Activated CD4-positive, CD25-positive, alpha-beta regulatory T cell (primary cell): ENCODE measurements at regions not wholly inside any gene's neighbourhood (a gene's known extent, or its start where the extent isn't known, plus 50 kb on each side); places are given as distances from the start of the nearest gene placed in this dataset.
"Not testable (repeated sequence)": the region's sequence is repeated elsewhere in the genome, so short reads cannot be mapped to it uniquely, and the experiment has no call there.

Source experiments
- DNase-seq, 4 experiments: peaks; one replicate each; lab custom pipeline; 2025; lab: John Stamatoyannopoulos, UW

DNA sequence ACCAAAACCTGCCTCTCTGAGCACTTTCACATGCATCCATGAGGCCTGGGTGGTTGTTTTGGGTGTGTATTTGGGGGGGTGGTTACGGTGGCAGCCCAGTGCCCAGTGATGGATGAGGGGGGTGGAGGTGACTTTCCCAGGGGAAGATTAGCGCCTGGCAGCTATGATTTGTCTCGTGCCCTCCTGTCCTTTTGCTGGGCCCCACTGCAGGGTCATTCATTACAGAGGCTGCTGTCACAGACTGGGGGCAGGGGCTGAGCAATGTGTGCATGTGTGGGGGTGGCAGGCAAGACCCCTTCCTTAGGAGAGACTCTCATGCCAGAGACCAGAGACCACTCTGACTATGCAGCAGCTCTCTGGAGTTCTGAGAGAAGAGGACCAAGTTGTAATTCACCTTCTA is 93.7 kb downstream of the MRM1 start:
- no peak for DNase-seq

DNA sequence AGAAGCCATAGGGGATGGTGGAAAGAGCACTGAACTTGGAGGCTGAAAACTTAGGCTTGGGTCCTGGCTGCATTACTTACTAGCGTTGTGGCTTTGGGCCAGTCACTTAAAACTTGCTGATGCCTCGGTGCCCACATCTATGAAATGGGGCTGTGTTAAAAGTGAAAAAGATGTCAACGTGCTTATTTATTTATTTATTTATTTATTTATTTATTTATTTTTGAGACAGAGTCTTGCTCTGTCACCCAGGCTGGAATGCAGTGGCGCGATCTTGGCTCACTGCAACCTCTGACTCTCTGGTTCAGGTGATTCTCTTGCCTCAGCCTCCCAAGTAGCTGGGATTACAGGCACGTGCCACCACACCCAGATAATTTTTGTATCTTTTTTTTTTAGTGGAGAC is 94.3 kb downstream of the MRM1 start:
- not testable (repeated sequence) for DNase-seq

DNA sequence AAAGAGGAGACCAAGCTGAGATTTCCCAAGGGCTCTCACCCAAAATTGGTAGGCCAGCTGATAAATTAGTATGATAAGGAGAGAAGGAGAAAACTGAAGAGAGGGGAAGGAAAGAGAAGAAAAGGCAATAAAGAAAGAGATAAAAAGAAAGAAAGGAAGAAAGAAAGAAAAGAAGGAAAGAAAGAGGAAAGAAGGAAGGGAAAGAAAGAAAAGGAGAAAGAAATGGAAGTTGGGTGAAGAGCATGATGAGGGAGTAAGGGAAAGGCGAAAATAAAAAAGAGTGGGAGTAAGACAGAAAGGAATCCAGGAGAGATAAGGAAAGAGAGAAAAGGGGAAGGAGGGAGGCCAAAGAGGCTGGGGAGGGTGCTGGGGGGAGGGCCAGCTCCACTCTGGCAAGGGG is 95.4 kb downstream of the MRM1 start:
- DNase-seq, result no peak

DNA sequence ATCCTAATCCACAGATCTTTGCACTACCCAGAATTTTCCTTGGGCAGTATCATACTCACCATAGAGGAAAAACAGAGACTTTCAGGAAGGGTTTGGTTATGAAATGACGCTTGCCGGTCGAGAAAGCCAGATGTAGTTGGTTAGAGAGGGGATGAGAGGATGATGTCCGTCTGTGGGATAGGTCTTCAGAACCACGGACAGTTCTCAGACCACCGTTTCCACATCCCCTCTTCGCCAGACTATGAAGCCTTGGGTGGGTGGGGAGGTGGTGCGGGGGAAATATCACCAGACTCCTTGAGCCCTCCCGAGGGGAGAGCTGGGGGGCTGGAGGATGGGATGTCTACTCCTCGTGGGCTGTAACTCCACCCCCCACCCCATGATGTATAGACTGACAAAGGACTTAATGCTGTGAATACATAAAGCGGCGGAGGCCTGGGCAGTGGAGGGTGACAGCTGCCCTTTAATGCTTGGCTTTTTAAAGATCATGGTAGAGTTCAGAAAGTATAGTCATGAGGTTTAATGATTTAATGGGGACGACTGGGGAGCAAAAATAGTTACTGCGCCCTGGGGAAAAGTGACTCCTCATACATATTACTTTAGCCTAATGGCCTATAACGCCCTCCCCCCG is 96.6 kb downstream of the MRM1 start:
- DNase-seq, result no peak

DNA sequence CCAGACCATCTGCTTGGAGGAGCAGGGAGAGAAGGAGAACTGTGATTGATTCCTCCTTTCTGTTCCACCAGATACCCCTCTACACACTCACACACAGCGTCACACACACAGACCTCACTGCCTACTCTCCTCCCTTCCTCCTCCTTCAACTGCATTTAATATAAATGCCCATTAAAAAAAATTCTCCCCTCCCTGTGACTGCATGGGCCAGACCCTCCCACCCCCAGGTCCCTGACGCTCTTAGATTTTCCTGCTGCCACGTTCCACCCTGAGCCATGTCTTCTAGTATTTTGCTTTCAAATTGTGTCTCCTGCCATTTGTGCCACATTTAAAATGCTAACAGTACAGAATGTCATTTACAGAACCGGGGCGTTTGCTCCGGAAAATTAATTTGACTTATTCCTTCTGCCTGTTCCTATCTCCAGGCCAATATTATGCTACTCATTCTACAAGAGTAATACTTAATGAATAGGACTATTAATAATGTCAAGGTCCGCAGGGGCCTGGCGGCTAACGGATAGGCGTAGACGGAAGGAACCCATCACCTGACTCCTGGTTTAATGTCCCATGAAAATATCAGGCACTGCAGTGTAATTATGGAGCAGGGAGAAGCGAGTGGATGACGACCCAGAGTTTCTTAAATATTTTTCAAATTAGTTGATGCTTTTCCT is 100.2 kb downstream of the MRM1 start:
- no peak for DNase-seq

DNA sequence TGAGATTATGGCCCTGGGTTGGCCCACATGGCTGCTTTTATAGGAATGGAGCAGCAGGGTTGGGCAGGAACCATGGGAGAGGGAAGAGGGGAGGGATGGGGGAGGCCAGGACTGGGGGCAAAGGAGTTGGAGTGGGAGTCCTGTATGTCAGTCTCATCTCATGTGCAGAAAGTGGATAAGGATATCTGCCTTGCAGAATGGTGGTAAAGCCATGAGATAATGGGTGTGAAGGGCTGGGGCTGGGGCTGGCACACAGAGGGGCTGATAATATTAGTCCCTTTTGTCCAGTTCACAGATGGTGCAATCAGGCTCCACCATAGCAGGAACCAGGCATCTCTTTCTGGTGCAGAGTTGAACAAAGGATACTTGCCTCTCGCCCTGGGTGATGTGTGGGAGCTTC is 101.3 kb downstream of the MRM1 start:
- no peak for DNase-seq

DNA sequence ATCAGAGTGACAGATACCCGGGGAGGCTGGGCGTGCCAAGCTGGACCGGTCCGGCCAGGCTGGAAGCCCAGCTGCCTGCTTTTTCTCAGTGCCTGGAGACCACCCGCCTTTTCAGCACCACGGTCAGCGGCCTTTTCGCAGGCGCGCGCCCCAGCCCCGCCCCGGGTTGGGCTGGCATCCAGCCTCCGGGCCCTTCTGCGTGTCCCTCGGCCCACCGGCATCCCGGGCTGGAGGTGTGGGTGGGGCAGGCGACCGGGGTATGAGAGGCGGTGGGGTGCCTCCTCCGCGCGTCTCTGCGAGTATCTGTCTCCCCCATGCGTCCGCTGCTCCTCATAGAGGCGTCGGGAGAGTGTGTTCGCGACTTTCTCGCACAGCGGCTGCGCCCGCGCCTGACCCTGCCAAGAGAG is 102.5 kb downstream of the MRM1 start:
- DNase-seq, result peak in 3 of 4 experiments; percentile 7 to 20 (median 11)

DNA sequence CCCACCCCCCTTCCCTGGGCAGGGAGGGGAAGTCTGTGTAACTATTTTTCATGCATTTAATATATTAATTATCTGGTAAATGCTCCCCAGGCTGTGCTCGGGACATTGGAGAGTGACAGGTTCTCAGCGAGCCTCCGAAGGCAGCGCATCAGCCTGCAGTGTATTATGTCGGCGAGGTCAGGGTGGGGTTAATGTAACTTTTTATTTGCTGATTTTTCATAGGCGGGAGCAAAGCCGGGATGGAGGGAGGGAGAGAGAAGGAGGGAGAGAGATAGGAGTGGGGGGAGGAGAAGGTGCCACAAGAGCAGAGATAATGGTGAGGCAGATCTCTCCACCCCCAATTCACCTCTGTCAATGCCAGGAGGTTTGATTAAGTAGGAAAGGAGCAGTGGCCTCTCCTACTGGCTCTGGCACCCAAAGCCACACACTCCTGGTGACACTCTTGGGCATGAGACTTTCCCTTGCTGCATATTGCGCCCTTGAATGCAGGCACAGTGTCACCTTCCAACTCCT is 104.0 kb downstream of the MRM1 start:
- no peak for DNase-seq

DNA sequence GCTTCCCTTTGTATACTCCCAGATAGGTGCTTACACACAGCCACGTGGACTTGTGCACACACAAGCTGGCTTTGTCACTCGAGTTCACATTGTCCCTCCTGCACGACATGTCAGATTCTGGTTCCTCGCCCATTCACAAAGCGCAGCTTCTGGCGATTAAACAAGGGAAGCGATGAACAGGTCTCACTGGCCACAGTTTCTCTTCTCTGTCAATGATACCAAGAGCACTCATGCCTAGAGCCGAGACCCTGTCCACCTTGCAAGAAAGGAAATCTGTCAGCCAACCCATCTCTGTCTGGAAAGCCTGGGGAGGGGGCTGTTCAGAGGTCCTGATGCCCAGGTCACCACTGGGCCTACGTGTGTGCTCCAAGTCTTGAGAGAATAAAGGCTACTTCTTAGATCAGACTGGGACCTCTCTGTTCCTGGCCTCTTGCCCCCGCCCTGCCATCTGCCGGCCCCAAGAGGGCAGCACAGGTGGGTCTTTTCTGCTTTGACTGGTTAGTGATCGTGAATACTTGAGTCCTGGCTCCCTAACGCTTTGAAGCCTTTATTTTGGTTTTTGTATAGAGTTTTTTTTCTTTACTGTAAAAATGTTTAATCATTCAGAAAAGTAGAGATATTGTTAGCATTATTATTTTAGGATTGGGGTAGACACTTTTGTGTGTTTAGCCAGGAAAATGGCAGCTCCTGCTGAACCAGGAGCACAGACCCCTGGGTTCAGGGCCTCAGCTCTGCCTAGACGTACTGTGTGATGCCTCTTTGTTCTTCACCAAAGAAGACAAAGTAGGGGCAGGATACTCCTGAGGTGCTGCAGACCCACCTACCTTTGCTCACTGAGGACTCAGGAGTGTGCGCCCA is 104.7 kb downstream of the MRM1 start:
- DNase-seq, result peak in 3 of 4 experiments; percentile 2 to 24 (median 11)

DNA sequence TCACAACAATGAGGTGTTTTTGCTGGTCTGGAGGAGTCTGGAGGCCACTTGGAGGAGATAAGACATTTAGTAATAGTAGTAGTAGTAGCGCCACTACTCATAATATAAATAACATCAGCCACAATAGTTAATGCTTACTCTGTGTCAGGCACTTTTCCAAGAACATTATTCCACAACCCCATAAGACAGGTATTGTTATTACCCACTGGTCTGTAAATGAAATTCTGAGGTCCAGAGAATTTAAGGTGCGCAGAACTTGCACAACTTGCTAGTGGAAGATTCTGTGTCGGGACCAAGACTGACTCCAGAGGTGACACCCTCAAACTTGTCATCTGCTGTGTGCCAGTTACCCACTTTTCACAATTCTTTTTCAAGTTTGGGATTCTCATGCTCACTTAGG is 106.5 kb downstream of the MRM1 start:
- DNase-seq, result no peak

DNA sequence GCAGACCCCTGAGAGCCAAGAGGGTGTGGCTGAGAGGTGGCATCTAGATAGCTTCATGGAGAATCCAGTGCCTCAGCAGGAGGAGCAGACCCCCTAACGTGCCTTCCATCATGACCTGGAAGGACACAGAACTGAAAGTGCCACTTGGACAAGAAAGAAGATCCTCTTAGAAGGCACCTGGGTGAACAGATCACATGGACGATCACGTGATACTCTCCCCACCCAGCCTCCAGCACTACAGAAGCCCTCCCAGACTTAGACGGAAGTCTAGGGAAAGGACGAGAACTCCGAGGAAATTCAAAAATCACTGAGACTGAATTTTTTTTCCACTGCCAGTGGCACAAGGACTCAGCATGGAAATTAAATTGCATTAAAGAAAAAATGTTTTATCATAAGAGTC is 113.4 kb downstream of the MRM1 start:
- DNase-seq, result no peak

DNA sequence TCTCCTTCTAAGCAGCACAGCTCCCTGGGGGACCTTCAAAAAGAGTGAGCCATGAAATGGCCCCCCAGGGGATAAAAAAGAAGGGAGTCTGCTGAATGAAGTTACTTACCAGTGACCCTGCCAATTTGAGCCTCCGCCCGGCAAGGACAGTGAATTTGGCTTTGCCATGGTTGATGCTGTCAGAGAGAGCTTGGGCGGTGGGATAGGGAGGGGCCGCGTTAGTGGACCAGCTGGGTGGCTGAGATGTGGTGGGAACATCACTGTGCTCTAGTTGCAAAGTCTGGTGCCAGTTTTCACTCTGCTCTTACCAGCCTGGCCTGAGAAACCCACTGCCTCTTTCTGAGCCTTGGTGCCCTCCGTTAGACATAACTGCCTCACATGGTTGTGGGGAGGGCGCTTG is 114.6 kb downstream of the MRM1 start:
- DNase-seq, result no peak

DNA sequence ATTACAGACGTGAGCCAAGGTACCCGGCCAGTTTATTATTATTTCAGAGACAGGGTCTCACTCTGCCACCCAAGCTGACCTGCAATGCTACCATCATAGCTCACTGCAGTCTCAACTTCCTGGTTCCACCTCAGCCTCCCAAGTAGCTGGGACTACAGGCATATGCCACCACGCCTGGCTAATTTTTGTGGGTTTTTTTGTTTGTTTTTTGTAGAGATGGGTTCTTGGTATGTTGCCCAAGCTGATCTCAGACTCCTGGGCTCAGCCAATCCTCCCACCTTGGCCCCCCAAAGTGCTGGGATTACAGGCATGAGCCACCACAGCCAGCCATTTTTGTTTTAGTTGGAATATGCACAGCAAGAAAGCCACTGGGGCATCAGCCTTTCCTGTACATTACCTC is 115.7 kb downstream of the MRM1 start:
- no peak for DNase-seq

DNA sequence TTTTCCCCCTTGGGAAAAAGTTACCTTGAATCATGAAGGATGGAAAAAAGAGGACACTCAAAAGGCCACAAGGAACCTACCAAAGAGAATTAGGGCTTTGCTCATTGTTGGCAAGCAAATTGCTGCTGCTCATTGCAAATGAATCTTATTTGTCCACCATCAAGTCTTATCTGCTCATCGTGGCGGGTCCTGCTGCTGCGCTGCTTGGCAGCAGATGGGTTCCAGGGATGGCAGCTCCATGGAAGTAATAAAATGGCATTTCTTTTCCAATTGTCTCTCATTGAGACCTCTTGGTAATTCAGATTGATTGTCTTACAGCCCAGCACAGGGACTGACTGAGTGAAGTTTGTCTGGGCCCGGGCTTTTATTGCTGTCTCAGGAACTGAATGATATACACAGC is 118.7 kb downstream of the MRM1 start:
- DNase-seq, result no peak

DNA sequence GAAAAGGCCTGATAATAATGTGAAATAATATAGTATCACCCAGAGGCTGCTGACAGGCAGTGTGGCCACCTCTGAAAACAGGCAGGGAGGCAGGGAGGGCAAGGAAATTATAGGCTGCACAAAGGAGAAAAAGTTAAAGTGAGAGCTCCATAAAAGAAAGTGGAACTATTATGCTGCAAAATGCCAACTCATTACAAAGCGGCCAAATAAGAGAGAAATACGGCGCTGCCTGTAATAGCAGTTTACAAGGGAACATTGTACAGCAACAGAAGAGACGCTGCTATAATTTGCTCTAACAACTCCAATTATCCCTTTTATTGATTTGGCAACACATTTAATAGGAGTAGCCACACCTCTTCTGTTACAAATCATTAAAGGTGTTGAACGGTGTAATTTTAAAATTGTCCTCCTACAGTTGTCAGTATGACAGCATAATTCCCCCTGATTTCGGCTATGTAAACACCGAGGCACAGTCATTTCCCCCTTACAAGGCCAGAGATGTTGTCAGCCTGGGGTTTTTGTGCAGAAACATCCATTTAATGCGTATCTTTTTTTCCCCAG is 120.3 kb downstream of the MRM1 start:
- no peak for DNase-seq

DNA sequence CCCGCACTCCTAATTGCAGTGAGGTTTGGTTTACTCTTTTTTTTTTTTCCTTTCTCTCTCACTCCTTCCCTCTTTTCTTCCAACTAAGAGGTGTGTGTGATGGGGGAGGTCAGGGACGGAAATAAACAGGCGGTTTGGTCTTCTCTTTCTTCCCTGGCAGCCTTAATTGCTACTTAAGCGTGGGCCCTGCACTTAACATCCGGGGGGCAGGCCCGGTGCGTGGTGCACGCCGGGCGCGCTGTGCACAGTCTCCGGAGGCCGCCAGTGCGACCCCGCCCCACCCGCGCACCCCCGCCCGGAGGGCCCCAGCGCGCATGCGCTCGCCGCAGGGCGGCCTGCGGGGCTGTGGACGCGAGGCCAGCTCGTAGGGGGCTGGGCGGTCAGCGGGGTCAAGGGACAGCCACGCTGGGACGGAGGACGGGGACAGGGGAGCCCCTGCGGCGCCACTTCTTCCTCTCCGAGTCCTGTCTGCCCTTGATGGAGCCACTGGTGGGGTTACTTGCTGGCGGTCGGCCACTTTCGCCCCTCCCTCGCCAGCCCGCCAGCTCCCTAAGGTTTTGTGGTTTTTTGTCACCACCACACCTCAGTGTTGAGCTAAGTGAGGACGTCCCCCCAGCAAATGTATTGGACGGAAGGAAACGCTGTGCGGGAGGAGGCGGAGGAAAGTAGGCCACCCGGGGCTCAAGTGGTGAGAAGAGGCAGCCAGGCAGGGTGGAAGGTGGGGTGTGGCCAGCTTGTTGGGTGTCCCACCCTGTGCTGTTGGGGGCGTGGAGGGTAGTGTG is 120.9 kb downstream of the MRM1 start:
- DNase-seq, result peak; percentile 46 to 79 (median 63)

DNA sequence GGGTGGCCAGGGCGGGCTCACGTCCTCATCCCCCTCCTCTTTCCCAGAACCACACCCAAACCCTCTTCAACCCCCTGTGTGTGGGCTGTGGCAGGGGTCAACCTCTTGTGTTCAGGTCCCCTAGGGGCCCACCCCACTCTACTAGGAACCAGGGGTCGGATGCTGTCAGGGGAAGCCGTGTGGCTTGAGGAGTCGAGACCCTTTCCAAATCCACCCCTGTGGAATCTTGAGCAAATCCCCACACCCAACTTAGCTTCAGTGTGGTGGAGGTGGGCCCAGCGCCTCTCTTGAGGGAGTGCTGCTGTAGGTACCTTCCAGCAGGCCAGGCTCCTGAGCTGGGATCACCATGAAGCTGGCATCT is 121.5 kb downstream of the MRM1 start:
- no peak for DNase-seq

DNA sequence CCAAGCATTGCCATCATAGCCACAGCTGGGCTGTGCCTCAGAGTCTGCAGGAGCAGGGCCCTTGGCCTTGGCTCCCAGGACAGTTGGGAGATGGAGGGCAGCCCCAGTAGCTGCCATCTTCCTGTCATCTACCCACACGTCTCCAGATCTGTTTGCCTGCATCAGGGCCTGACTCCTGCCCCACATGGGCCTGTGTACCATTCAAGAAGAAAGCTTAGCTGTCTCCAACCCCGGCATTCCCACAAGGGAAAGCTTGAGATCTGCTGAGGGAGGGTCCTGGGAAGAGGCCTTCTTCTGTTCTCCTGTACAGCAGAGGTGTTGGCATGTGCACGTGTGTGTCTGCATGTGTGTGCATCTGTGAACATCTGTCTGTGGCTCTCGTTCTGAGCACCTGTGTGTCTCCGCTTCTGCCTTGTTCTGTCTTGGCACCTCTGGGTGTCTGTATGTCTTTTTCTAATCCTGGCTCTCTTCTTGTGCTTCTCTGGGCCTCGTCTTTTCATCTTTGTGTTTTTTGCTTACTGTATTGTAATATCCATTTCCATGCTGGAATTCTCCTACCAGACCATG is 122.2 kb downstream of the MRM1 start:
- DNase-seq, result no peak

DNA sequence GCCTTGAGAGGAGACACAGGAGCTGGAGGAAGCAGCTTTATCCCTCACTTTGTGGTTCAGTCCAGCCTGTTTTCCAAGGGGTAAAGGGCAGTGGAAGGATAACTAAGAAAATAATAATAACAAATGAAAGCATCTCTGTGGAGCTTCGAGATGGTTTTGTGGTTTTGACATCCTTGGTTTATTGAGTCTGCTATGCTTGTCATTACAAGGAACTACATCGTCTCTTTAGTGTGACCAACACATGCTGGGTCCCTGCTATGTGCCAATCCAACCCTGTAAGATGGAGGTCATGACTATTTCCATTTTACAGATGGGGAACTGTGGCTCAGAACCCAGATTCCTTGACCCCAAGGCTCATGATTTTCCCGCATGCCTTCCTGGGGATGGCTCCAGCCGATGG is 124.8 kb downstream of the MRM1 start:
- DNase-seq, result no peak

DNA sequence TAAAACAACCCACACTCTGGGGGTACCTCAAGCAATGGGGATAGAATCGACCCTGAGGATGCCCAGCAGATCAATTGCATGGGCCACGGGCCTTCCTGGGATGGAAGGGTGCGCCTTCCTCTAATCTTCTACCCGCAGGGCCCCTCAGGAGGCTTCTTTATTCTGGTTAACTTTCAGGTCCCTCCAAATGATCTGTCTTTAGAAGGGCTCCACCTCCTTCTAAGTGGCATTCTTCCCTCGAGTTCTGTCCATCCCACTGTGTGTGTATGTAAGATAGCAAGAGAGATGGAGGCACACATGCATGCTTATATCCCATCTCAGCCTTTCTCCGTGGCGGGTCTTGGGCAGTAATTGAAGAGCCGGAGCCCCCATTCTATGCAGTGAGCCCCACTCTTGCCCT is 125.7 kb downstream of the MRM1 start:
- no peak for DNase-seq

DNA sequence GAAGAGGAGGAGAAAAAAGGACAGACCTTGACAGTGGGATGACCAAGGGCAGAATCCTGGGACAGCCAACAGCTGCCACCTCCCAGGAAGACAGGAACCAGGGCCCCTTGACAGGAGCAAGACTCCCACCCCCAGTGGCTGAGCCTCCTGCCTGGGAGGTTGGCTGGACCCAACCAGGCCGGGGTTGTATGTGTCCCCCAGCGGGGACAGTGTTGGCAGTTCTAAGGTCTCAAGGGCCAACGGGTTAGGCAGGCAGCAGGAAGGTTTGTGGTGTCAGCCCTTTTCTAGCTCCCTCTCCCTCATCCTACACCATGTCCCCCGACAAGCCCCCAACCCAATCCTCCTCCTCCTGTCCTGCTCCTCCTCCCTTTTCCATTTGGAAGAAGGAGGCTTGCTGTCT is 126.2 kb downstream of the MRM1 start:
- DNase-seq, result no peak
